ENCODE measurements at regions not wholly inside any gene's neighbourhood (a gene's known extent, or its start where the extent isn't known, plus 50 kb on each side); places are given as distances from the start of the nearest gene placed in this dataset.

DNA sequence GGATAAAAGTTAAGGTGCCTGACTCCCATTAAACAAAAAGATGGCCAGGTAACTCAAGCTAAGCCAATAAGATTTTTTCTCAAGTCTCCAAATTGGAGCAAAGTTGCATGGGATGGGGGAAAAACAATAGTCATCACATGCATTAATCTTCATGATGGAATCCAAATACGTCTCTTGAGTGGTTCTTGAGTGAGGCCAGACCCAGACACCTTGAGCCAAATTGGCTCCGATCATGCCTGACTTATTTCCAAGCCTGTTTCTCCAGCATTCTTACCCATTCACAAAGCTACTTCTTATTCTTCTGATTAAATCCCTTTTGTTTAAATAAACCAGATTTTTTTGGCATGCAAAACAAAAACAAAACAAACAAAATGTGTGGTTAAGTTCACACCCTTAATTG lies 420.3 kb upstream of the NRSN1 start:
- no peak overlapping the region for H3K4me3 ChIP-seq (ENCODE audit: low read length in 3 of 3)
- no peak overlapping the region for H3K9ac ChIP-seq (ENCODE audit: low read depth in 1 of 3, low read length in 3 of 3)
- no peak overlapping the region for H3K27ac ChIP-seq (ENCODE audit: low read depth, low read length)
- no peaks in the 10 kb centered on the region for H3K27me3 ChIP-seq (ENCODE audit: control insufficient read depth in 3 of 3, insufficient read depth in 3 of 3, low read length in 3 of 3)
- no peaks in the 10 kb centered on the region for H3K9me3 ChIP-seq (ENCODE audit: control insufficient read depth in 3 of 3, low read length in 3 of 3)
- peaks cover 7% of the 10 kb centered on the region in 3 donors for H3K4me1 ChIP-seq (ENCODE audit: control insufficient read depth in 3 of 3, insufficient read depth in 3 of 3, low read length in 3 of 3)
- no peaks in the 10 kb centered on the region for H3K36me3 ChIP-seq (ENCODE audit: control insufficient read depth in 3 of 3, insufficient read depth in 3 of 3, low read length in 3 of 3)

DNA sequence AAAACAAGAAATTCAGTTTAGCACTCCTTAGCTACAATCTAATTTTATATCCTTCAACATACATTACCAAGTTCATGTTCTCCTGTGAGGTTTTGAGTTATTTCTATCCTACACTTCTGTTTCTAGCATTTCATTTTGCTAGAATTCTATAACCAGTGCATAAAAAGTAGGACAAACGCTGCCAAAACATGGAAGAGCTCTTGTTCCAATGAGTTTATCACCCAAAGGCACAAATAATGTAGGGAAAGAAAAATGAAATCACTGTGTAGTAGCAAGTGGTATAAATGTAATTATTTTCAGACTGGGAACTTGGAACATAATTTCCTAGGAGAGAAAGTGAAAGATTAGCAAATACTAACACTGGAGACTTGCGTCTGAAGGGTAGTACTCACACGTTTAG lies 413.3 kb upstream of the NRSN1 start:
- H3K36me3 ChIP-seq (ENCODE audit: control insufficient read depth in 3 of 3, insufficient read depth in 3 of 3, low read length in 3 of 3): no peaks in the 10 kb centered on the region
- no peaks in the 10 kb centered on the region for H3K4me1 ChIP-seq (ENCODE audit: control insufficient read depth in 3 of 3, insufficient read depth in 3 of 3, low read length in 3 of 3)
- no peak overlapping the region for H3K9ac ChIP-seq (ENCODE audit: low read depth in 1 of 3, low read length in 3 of 3)
- H3K4me3 ChIP-seq (ENCODE audit: low read length in 3 of 3): no peak overlapping the region
- no peaks in the 10 kb centered on the region for H3K27me3 ChIP-seq (ENCODE audit: control insufficient read depth in 3 of 3, insufficient read depth in 3 of 3, low read length in 3 of 3)
- no peak overlapping the region for H3K27ac ChIP-seq (ENCODE audit: low read depth, low read length)
- no peaks in the 10 kb centered on the region for H3K9me3 ChIP-seq (ENCODE audit: control insufficient read depth in 3 of 3, low read length in 3 of 3)

DNA sequence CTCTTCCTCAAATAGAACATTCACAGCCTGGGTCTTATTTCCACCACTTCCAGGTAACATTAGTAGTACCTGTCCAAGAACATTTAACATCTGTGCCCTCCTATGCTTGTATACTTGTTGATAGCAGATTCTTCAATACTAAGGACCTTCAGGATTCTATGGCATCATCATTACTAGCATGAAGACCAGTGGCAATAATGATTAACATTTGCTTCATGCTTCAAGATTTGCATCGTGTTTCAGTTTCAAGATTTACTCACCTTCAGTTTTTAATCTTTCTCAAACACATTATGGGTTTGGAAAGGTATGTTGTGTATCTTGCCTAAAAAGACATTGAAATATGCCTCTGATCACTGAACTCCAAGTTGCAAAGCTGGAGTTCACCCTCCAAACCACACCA lies 412.8 kb upstream of the NRSN1 start:
- Histone ChIP-seq H3K9me3 (ENCODE audit: control insufficient read depth in 3 of 3, low read length in 3 of 3) (no peaks in the 10 kb centered on the region), H3K36me3 (ENCODE audit: control insufficient read depth in 3 of 3, insufficient read depth in 3 of 3, low read length in 3 of 3) (no peaks in the 10 kb centered on the region), H3K27me3 (ENCODE audit: control insufficient read depth in 3 of 3, insufficient read depth in 3 of 3, low read length in 3 of 3) (no peaks in the 10 kb centered on the region), H3K4me3 (ENCODE audit: low read length in 3 of 3) (no peak overlapping the region), H3K4me1 (ENCODE audit: control insufficient read depth in 3 of 3, insufficient read depth in 3 of 3, low read length in 3 of 3) (no peaks in the 10 kb centered on the region), H3K9ac (ENCODE audit: low read depth in 1 of 3, low read length in 3 of 3) (no peak overlapping the region), H3K27ac (ENCODE audit: low read depth, low read length) (no peak overlapping the region)

DNA sequence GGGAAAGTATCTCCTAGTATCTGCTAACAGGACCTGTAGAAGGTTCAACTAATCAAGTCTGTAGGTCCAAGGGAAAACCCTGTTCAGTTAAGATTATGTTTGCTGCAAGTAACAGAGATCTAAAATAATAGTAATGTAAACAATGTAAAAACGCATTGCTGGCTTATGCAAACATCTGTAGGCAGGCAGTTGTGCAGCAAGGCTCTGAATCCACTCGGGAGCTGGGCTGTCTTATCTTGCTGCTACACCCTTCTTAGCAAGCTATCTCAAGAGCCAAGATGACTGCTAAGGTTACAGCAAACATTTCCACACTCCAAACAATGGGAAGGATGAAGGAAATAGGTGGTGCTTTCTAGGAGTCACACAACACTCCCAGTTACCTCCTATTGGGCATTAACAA lies 397.3 kb upstream of the NRSN1 start:
- Histone ChIP-seq H3K27ac (ENCODE audit: low read depth, low read length) (no peak overlapping the region), H3K4me1 (ENCODE audit: control insufficient read depth in 3 of 3, insufficient read depth in 3 of 3, low read length in 3 of 3) (no peaks in the 10 kb centered on the region), H3K4me3 (ENCODE audit: low read length in 3 of 3) (no peak overlapping the region), H3K9ac (ENCODE audit: low read depth in 1 of 3, low read length in 3 of 3) (no peak overlapping the region), H3K9me3 (ENCODE audit: control insufficient read depth in 3 of 3, low read length in 3 of 3) (no peaks in the 10 kb centered on the region), H3K36me3 (ENCODE audit: control insufficient read depth in 3 of 3, insufficient read depth in 3 of 3, low read length in 3 of 3) (no peaks in the 10 kb centered on the region), H3K27me3 (ENCODE audit: control insufficient read depth in 3 of 3, insufficient read depth in 3 of 3, low read length in 3 of 3) (no peaks in the 10 kb centered on the region)

DNA sequence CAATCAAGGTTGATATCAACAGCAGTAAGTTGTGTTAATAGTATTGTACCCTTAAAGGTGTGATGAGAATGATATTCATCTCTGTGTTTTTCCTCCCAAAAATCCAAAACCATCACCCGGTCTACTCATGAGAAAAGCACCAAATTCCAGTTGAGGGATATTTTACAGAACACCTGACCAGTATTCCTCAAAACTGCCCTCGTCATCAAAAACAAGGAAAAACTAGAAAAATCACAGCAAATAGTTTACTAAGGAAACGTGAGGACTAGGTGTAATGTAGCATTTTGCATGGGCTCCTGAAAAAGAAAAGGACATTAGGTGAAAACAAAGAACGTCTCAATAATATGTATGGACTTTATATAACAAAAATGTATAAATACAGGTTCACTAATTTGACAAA lies 394.4 kb upstream of the NRSN1 start:
- H3K4me1 ChIP-seq (ENCODE audit: control insufficient read depth in 3 of 3, insufficient read depth in 3 of 3, low read length in 3 of 3): no peaks in the 10 kb centered on the region
- no peaks in the 10 kb centered on the region for H3K9me3 ChIP-seq (ENCODE audit: control insufficient read depth in 3 of 3, low read length in 3 of 3)
- H3K27ac ChIP-seq (ENCODE audit: low read depth, low read length): no peak overlapping the region
- H3K27me3 ChIP-seq (ENCODE audit: control insufficient read depth in 3 of 3, insufficient read depth in 3 of 3, low read length in 3 of 3): no peaks in the 10 kb centered on the region
- no peak overlapping the region for H3K4me3 ChIP-seq (ENCODE audit: low read length in 3 of 3)
- no peak overlapping the region for H3K9ac ChIP-seq (ENCODE audit: low read depth in 1 of 3, low read length in 3 of 3)
- no peaks in the 10 kb centered on the region for H3K36me3 ChIP-seq (ENCODE audit: control insufficient read depth in 3 of 3, insufficient read depth in 3 of 3, low read length in 3 of 3)

DNA sequence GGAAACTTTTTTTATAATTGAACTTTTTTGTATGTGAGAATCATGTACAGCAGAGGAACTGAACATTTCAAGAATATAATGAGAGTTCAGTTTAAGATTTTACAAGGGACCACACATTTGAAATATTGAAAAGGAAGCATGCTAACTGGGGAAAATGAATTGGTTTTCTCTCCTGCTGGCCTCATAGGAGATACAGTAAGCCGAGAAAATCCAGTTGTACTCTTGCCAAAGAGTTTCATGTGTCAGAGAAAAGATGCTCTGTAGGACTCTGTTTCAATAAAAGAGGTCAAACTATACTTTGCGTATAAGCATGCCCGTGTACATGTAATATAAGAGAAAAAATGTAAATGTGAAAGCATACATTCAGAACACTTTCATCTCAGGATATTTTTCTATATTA lies 393.5 kb upstream of the NRSN1 start:
- no peaks in the 10 kb centered on the region for H3K4me1 ChIP-seq (ENCODE audit: control insufficient read depth in 3 of 3, insufficient read depth in 3 of 3, low read length in 3 of 3)
- H3K27me3 ChIP-seq (ENCODE audit: control insufficient read depth in 3 of 3, insufficient read depth in 3 of 3, low read length in 3 of 3): no peaks in the 10 kb centered on the region
- no peaks in the 10 kb centered on the region for H3K36me3 ChIP-seq (ENCODE audit: control insufficient read depth in 3 of 3, insufficient read depth in 3 of 3, low read length in 3 of 3)
- no peak overlapping the region for H3K27ac ChIP-seq (ENCODE audit: low read depth, low read length)
- no peak overlapping the region for H3K9ac ChIP-seq (ENCODE audit: low read depth in 1 of 3, low read length in 3 of 3)
- no peaks in the 10 kb centered on the region for H3K9me3 ChIP-seq (ENCODE audit: control insufficient read depth in 3 of 3, low read length in 3 of 3)
- no peak overlapping the region for H3K4me3 ChIP-seq (ENCODE audit: low read length in 3 of 3)

DNA sequence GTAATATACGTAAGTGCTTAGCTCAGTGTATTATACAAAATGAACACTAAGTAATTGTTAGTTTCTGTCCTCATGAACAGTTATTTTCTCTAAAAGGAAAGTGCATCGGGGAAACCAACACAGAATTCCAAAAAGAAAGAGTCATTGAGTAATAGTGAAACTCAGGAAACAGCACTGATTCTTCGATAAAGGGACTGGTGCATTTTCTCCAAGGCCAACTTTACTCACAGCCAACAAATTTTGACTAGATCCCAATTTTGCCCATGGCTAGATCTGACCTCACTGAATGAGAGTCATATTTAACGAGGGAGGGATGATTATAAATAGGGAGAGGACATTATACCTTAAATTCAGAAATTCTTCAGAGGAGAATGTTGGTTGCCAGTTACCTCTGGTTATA lies 390.9 kb upstream of the NRSN1 start:
- no peaks in the 10 kb centered on the region for H3K9me3 ChIP-seq (ENCODE audit: control insufficient read depth in 3 of 3, low read length in 3 of 3)
- no peak overlapping the region for H3K27ac ChIP-seq (ENCODE audit: low read depth, low read length)
- H3K36me3 ChIP-seq (ENCODE audit: control insufficient read depth in 3 of 3, insufficient read depth in 3 of 3, low read length in 3 of 3): no peaks in the 10 kb centered on the region
- H3K27me3 ChIP-seq (ENCODE audit: control insufficient read depth in 3 of 3, insufficient read depth in 3 of 3, low read length in 3 of 3): no peaks in the 10 kb centered on the region
- H3K9ac ChIP-seq (ENCODE audit: low read depth in 1 of 3, low read length in 3 of 3): no peak overlapping the region
- H3K4me1 ChIP-seq (ENCODE audit: control insufficient read depth in 3 of 3, insufficient read depth in 3 of 3, low read length in 3 of 3): no peaks in the 10 kb centered on the region
- H3K4me3 ChIP-seq (ENCODE audit: low read length in 3 of 3): no peak overlapping the region

DNA sequence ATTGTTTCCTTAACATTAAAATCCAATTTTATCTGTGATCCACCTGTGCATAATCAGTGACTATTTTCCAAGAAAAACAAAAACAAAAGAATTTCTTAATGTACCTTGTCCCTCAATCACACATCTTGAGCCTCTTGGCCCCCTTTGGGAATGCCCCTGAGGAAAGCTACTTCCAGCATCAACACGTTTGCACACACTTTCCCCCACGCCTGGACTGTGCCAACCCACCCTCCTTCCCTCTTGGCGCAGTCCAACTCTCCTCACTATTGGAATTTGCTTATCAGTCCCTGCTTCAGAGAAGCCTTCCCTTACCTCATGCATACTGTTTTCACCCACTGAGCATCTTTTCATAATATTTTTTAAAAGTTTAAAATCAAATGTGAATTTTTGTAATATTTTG lies 389.4 kb upstream of the NRSN1 start:
- Histone ChIP-seq H3K27me3 (ENCODE audit: control insufficient read depth in 3 of 3, insufficient read depth in 3 of 3, low read length in 3 of 3) (no peaks in the 10 kb centered on the region), H3K9ac (ENCODE audit: low read depth in 1 of 3, low read length in 3 of 3) (no peak overlapping the region), H3K36me3 (ENCODE audit: control insufficient read depth in 3 of 3, insufficient read depth in 3 of 3, low read length in 3 of 3) (no peaks in the 10 kb centered on the region), H3K4me1 (ENCODE audit: control insufficient read depth in 3 of 3, insufficient read depth in 3 of 3, low read length in 3 of 3) (no peaks in the 10 kb centered on the region), H3K4me3 (ENCODE audit: low read length in 3 of 3) (no peak overlapping the region), H3K27ac (ENCODE audit: low read depth, low read length) (no peak overlapping the region), H3K9me3 (ENCODE audit: control insufficient read depth in 3 of 3, low read length in 3 of 3) (no peaks in the 10 kb centered on the region)

DNA sequence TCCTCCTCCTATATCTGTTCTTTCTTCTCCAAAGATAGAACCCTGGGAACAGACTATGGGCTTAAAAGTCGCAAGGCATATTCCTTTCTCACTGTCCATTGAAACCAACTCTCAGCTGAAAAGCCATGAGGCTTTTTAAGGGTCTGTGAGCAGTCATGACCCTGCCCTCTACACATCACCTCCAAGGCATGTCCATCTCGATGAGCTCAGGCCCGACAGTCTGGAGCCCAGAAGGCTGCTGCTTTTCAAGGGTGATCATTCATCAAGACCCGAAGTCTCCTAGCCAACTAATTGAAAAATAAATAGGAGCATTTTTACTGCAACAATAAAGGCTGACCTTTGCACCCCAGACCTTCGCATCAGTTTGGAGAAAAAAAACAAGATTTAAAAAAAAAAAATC lies 378.8 kb upstream of the NRSN1 start:
- no peak overlapping the region for H3K4me3 ChIP-seq (ENCODE audit: low read length in 3 of 3)
- H3K27me3 ChIP-seq (ENCODE audit: control insufficient read depth in 3 of 3, insufficient read depth in 3 of 3, low read length in 3 of 3): no peaks in the 10 kb centered on the region
- no peaks in the 10 kb centered on the region for H3K36me3 ChIP-seq (ENCODE audit: control insufficient read depth in 3 of 3, insufficient read depth in 3 of 3, low read length in 3 of 3)
- H3K9me3 ChIP-seq (ENCODE audit: control insufficient read depth in 3 of 3, low read length in 3 of 3): no peaks in the 10 kb centered on the region
- H3K27ac ChIP-seq (ENCODE audit: low read depth, low read length): no peak overlapping the region
- H3K4me1 ChIP-seq (ENCODE audit: control insufficient read depth in 3 of 3, insufficient read depth in 3 of 3, low read length in 3 of 3): no peaks in the 10 kb centered on the region
- no peak overlapping the region for H3K9ac ChIP-seq (ENCODE audit: low read depth in 1 of 3, low read length in 3 of 3)

DNA sequence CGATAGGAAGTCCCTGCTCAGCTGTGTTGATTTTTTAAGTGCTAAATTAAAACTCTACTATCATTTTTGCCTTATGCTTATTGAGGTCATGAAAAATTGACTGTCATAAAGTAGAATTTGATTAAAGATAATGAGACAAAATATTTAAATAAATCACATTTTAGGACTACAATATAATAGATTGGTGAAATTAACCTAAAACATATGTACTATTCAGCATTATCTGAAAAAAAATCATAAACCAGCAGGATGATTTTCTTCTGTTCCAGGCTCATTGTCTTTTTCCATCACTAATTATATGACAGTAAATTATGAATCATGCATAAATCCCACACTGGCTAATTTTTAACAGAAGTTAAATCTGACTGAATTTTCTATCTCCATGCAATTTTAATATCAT lies 373.6 kb upstream of the NRSN1 start:
- H3K4me1 ChIP-seq (ENCODE audit: control insufficient read depth in 3 of 3, insufficient read depth in 3 of 3, low read length in 3 of 3): no peaks in the 10 kb centered on the region
- peaks cover 0 to 3% (median 0%) of the 10 kb centered on the region in 3 donors for H3K9me3 ChIP-seq (ENCODE audit: control insufficient read depth in 3 of 3, low read length in 3 of 3)
- H3K9ac ChIP-seq (ENCODE audit: low read depth in 1 of 3, low read length in 3 of 3): no peak overlapping the region
- H3K4me3 ChIP-seq (ENCODE audit: low read length in 3 of 3): no peak overlapping the region
- H3K36me3 ChIP-seq (ENCODE audit: control insufficient read depth in 3 of 3, insufficient read depth in 3 of 3, low read length in 3 of 3): no peaks in the 10 kb centered on the region
- H3K27me3 ChIP-seq (ENCODE audit: control insufficient read depth in 3 of 3, insufficient read depth in 3 of 3, low read length in 3 of 3): no peaks in the 10 kb centered on the region
- H3K27ac ChIP-seq (ENCODE audit: low read depth, low read length): no peak overlapping the region

DNA sequence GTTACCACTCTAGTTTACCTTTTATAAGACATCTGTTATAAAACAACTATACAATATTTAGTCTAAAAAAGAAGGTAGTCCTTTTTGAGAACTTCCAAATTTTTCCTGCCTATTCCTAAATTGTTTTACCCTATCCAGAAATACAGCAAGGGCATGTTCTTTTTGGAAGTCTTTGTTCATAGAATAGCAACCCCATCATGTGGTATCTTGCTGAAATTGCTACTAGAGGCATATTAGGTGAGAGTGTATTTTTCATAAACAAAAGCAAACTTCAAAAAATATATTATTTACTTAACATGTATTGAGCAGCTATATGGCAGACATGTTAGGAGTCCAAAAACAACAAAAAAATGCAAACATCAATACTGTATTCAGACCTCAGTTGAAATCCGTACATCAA lies 371.8 kb upstream of the NRSN1 start:
- peaks cover 0 to 3% (median 0%) of the 10 kb centered on the region in 3 donors for H3K9me3 ChIP-seq (ENCODE audit: control insufficient read depth in 3 of 3, low read length in 3 of 3)

More for the DNA sequence above, 371.8 kb upstream of the NRSN1 start:
- no peaks in the 10 kb centered on the region for H3K27me3 ChIP-seq (ENCODE audit: control insufficient read depth in 3 of 3, insufficient read depth in 3 of 3, low read length in 3 of 3)
- no peak overlapping the region for H3K27ac ChIP-seq (ENCODE audit: low read depth, low read length)
- H3K4me1 ChIP-seq (ENCODE audit: control insufficient read depth in 3 of 3, insufficient read depth in 3 of 3, low read length in 3 of 3): no peaks in the 10 kb centered on the region
- H3K36me3 ChIP-seq (ENCODE audit: control insufficient read depth in 3 of 3, insufficient read depth in 3 of 3, low read length in 3 of 3): no peaks in the 10 kb centered on the region
- no peak overlapping the region for H3K9ac ChIP-seq (ENCODE audit: low read depth in 1 of 3, low read length in 3 of 3)
- no peak overlapping the region for H3K4me3 ChIP-seq (ENCODE audit: low read length in 3 of 3)
